ENCODE measurements at regions not wholly inside any gene's neighbourhood (a gene's known extent, or its start where the extent isn't known, plus 50 kb on each side); places are given as distances from the start of the nearest gene placed in this dataset.

DNA sequence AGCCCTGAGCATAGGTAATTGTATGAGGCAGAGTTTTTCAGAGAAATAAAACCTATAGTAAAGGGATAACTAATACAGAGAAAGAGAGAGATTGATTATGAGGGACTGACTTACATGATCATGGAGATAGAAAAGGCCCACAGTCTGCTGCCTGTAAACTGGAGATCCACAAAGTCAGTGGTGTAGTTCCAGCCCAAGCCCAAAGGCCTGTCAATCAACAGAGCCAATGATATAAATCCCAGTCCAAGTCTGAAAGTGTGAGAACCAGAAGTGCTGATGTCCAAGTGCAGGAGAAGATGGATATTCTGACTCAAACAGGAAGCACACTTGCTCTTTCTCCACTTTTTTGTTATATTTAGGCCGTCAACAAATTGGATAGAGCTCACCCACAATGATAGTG is 340.1 kb upstream of the RGS18 start:
- Histone ChIP-seq H3K27me3 (no peaks in the 10 kb centered on the region), H4K20me1 (ENCODE audit: insufficient read depth, poor library complexity, severe bottlenecking) (no peaks in the 10 kb centered on the region), H3K9me3 (ENCODE audit: low read depth) (no peaks in the 10 kb centered on the region), H3K4me1 (ENCODE audit: insufficient read depth) (no peaks in the 10 kb centered on the region), H3K36me3 (replicated peaks; ENCODE audit: insufficient read depth, low read depth) (no peaks in the 10 kb centered on the region), H3K4me2 (no peak overlapping the region), H3K27ac (no peak overlapping the region), H3K4me3 (no peak overlapping the region), H2AFZ (no peak overlapping the region), H3K79me2 (no peaks in the 10 kb centered on the region), H3K9me2 (replicated peaks; ENCODE audit: insufficient read depth) (no peaks in the 10 kb centered on the region)
- WGBS (ENCODE audit: low lambda C conversion rate, missing lambda C conversion rate), result 92% methylated on average over 1 of the region's 1 CpG
- TF ChIP-seq EZH2 (IDR thresholded peaks at IDR 0.05; ENCODE audit: borderline replicate concordance), result no peak
- no peak for TF ChIP-seq EZH2phosphoT487 (IDR thresholded peaks at IDR 0.05; ENCODE audit: low read depth, severe bottlenecking, unreplicated experiment)
- TF ChIP-seq, protein P1, sequence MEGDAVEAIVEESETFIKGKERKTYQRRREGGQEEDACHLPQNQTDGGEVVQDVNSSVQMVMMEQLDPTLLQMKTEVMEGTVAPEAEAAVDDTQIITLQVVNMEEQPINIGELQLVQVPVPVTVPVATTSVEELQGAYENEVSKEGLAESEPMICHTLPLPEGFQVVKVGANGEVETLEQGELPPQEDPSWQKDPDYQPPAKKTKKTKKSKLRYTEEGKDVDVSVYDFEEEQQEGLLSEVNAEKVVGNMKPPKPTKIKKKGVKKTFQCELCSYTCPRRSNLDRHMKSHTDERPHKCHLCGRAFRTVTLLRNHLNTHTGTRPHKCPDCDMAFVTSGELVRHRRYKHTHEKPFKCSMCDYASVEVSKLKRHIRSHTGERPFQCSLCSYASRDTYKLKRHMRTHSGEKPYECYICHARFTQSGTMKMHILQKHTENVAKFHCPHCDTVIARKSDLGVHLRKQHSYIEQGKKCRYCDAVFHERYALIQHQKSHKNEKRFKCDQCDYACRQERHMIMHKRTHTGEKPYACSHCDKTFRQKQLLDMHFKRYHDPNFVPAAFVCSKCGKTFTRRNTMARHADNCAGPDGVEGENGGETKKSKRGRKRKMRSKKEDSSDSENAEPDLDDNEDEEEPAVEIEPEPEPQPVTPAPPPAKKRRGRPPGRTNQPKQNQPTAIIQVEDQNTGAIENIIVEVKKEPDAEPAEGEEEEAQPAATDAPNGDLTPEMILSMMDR (IDR thresholded peaks at IDR 0.05; ENCODE audit: poor library complexity), result no peak
- no peak for DNase-seq (ENCODE audit: low spot score)

DNA sequence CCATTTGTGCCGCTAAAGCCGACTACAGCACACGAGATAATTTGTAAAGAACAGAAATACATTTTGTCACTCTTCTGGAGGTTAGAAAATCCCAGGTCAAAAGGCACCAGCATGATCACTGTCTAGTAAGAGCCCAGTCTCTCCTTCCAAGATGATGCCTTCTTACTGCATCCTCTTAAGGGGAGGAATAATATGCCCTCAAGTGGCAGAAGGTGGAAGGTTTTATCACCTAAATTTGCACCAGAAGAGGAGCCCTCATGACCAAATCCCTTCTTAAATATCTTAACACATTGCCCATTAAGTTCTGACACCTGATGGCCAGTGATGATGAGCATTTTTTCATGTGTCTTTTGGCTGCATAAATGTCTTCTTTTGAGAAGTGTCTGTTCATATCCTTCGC is 326.7 kb upstream of the RGS18 start:
- no peaks in the 10 kb centered on the region for H3K4me1 ChIP-seq (ENCODE audit: insufficient read depth)
- no peaks in the 10 kb centered on the region for H4K20me1 ChIP-seq (ENCODE audit: insufficient read depth, poor library complexity, severe bottlenecking)
- 74% methylated on average over 4 of the region's 4 CpGs for WGBS (ENCODE audit: low lambda C conversion rate, missing lambda C conversion rate)
- no peak overlapping the region for H3K4me3 ChIP-seq
- H3K4me2 ChIP-seq, result no peak overlapping the region
- no peak for DNase-seq (ENCODE audit: low spot score)
- no peaks in the 10 kb centered on the region for H3K9me3 ChIP-seq (ENCODE audit: low read depth)
- H3K27ac ChIP-seq, result no peak overlapping the region
- H3K79me2 ChIP-seq, result no peaks in the 10 kb centered on the region
- H3K36me3 ChIP-seq (replicated peaks; ENCODE audit: insufficient read depth, low read depth), result no peaks in the 10 kb centered on the region
- H3K9me2 ChIP-seq (replicated peaks; ENCODE audit: insufficient read depth), result no peaks in the 10 kb centered on the region
- H2AFZ ChIP-seq, result no peak overlapping the region
- TF ChIP-seq EZH2phosphoT487 (IDR thresholded peaks at IDR 0.05; ENCODE audit: low read depth, severe bottlenecking, unreplicated experiment), result no peak
- TF ChIP-seq, protein P1 (IDR thresholded peaks at IDR 0.05; ENCODE audit: poor library complexity), result no peak
- TF ChIP-seq EZH2 (IDR thresholded peaks at IDR 0.05; ENCODE audit: borderline replicate concordance), result no peak
- no peaks in the 10 kb centered on the region for H3K27me3 ChIP-seq

DNA sequence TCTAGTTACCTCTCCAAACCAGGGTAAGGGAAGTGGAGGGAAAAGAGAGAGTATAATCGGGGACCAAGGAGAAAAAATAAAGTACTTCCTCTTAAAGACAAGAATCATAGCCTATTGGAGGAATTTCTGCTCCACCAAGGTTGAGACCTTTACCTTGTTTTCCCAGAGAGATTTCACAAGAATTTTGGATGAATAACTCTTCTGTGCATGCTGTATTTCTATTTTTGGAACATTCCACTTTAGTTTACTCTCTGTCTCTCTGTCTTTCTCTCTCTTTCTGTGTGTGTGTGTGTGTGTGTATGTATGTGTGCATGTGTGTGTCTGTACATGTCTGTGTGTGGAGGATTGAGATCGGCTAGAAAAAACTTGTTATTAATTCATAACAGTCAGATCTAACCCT is 318.4 kb upstream of the RGS18 start:
- H3K27ac ChIP-seq, result no peak overlapping the region
- no peaks in the 10 kb centered on the region for H3K9me2 ChIP-seq (replicated peaks; ENCODE audit: insufficient read depth)
- no peaks in the 10 kb centered on the region for H3K79me2 ChIP-seq
- 90% methylated on average over 2 of the region's 2 CpGs for WGBS (ENCODE audit: low lambda C conversion rate, missing lambda C conversion rate)
- no peaks in the 10 kb centered on the region for H3K27me3 ChIP-seq
- H3K4me1 ChIP-seq (ENCODE audit: insufficient read depth), result no peaks in the 10 kb centered on the region
- no peak overlapping the region for H3K4me2 ChIP-seq
- no peaks in the 10 kb centered on the region for H3K9me3 ChIP-seq (ENCODE audit: low read depth)
- no peak overlapping the region for H2AFZ ChIP-seq
- no peak for DNase-seq (ENCODE audit: low spot score)
- TF ChIP-seq, protein P1 (IDR thresholded peaks at IDR 0.05; ENCODE audit: poor library complexity), result no peak
- TF ChIP-seq EZH2phosphoT487 (IDR thresholded peaks at IDR 0.05; ENCODE audit: low read depth, severe bottlenecking, unreplicated experiment) (no peak), EZH2 (IDR thresholded peaks at IDR 0.05; ENCODE audit: borderline replicate concordance) (no peak)
- no peak overlapping the region for H3K4me3 ChIP-seq
- H4K20me1 ChIP-seq (ENCODE audit: insufficient read depth, poor library complexity, severe bottlenecking), result no peaks in the 10 kb centered on the region
- no peaks in the 10 kb centered on the region for H3K36me3 ChIP-seq (replicated peaks; ENCODE audit: insufficient read depth, low read depth)
